GM12878 (cell line): ENCODE measurements at regions not wholly inside any gene's neighbourhood (a gene's known extent, or its start where the extent isn't known, plus 50 kb on each side); places are given as distances from the start of the nearest gene placed in this dataset.

Experiments
- ATAC-seq: fragments of 200-7000 bp; cut with Tn5 transposase; 3 replicates; pipeline ENCODE4 v1.9.1; 2020; ENCODE audit warnings: mild to moderate bottlenecking, moderate library complexity
- BruUV-seq: library from RNA; stranded (reverse); fragments of 400-500 nt; replicated peaks from 2 replicates; lab custom pipeline; 2021; lab: Mats Ljungman, UMichigan
- CTCF ChIA-PET: fragments of 300-600 bp; sonication (Branson Sonifier 250); formaldehyde crosslinking; extraction: SDS; loops from one replicate; lab custom pipeline; 2021; ENCODE audit warnings: inconsistent platforms; lab: Yijun Ruan, JAX
- POLR2A ChIA-PET: fragments of 350-600 bp; formaldehyde crosslinking; extraction: SDS; loops from one replicate; lab custom pipeline; 2021; ENCODE audit warnings: inconsistent platforms; lab: Charles Lee
- RAD21 ChIA-PET: fragments of 300-600 bp; sonication (Branson Sonifier 250); formaldehyde crosslinking; loops from one replicate; lab custom pipeline; 2023; ENCODE audit warnings: antibody characterized with exemption; ENCODE audit not compliant: unreplicated experiment; lab: Charles Lee
- SMC1A ChIA-PET: fragments of 300-600 bp; sonication (Branson Sonifier 250); formaldehyde crosslinking; loops from one replicate; lab custom pipeline; 2023; ENCODE audit not compliant: unreplicated experiment, uncharacterized antibody; lab: Charles Lee
- DNase-seq: peaks from one replicate; pipeline ENCODE4 v3.0.0-alpha.2; 2011; ENCODE audit warnings: low read depth, low spot score
- FAIRE-seq: peaks from 3 replicates; lab custom pipeline; 2011; peaks lifted over from hg19 to GRCh38; lab: Jason Lieb, UNC
- H2AFZ ChIP-seq: 2 replicates; pipeline ENCODE4 v1.6.0; 2011; ENCODE audit warnings: low read depth, low read length, control low read depth; ENCODE audit not compliant: control insufficient read depth
- H3K27ac ChIP-seq: 2 replicates; pipeline ENCODE4 v1.5.1; 2011; ENCODE audit warnings: control low read depth; ENCODE audit not compliant: control insufficient read depth, insufficient read depth
- H3K27me3 ChIP-seq, 2 experiments: replicated peaks in 1 of 2; 2 replicates each; pipeline versions ENCODE4 v1.6.0 to v1.6.1; 2011; ENCODE audit warnings: low read length in 1 of 2; ENCODE audit not compliant: control insufficient read depth in 2 of 2, insufficient read depth in 2 of 2
- H3K36me3 ChIP-seq, 2 experiments: 2 replicates each; pipeline ENCODE4 v1.5.1; 2011; ENCODE audit warnings: low read length in 1 of 2; ENCODE audit not compliant: control insufficient read depth in 2 of 2, insufficient read depth in 2 of 2
- H3K4me1 ChIP-seq: 2 replicates; pipeline ENCODE4 v1.6.1; 2011; ENCODE audit warnings: mild to moderate bottlenecking, low read length, moderate library complexity, mixed read lengths; ENCODE audit not compliant: control insufficient read depth, insufficient read depth
- H3K4me2 ChIP-seq: 2 replicates; pipeline ENCODE4 v1.6.0; 2011; ENCODE audit warnings: control low read depth; ENCODE audit not compliant: control insufficient read depth, insufficient read depth
- H3K4me3 ChIP-seq: fragments of 200-600 bp; sonication (generic); 2 replicates; pipeline ENCODE4 v1.5.1; 2016
- H3K79me2 ChIP-seq: 2 replicates; pipeline ENCODE4 v1.6.0; 2011; ENCODE audit warnings: low read length; ENCODE audit not compliant: control insufficient read depth, insufficient read depth
- H3K9ac ChIP-seq: 2 replicates; pipeline ENCODE4 v1.8.0; 2011; ENCODE audit warnings: low read length, control low read depth, mixed read lengths; ENCODE audit not compliant: control insufficient read depth, insufficient read depth
- H3K9me3 ChIP-seq: replicated peaks from 3 replicates; pipeline ENCODE4 v1.5.1; 2011; ENCODE audit warnings: mild to moderate bottlenecking, low read length; ENCODE audit not compliant: control insufficient read depth, insufficient read depth
- H4K20me1 ChIP-seq: 2 replicates; pipeline ENCODE4 v1.6.0; 2011; ENCODE audit not compliant: control insufficient read depth, insufficient read depth
- CEBPB ChIP-seq, 2 experiments: fragments of 150-350 bp in 1 of 2; IDR thresholded peaks; 2 replicates each; pipeline ENCODE4 v1.6.1; 2012 to 2014; ENCODE audit warnings: low read depth in 2 of 2, low read length in 2 of 2, borderline replicate concordance in 1 of 2, inconsistent platforms in 1 of 2
- IKZF1 ChIP-seq: fragments of 450-650 bp; conservative IDR thresholded peaks from 2 replicates; pipeline ENCODE4 v1.6.1; 2017; ENCODE audit warnings: antibody characterized with exemption, mild to moderate bottlenecking
- IKZF2 ChIP-seq, 2 experiments: fragments of 450-650 bp; IDR thresholded peaks; 2 replicates each; pipeline ENCODE4 v1.6.1; 2017; ENCODE audit warnings: mild to moderate bottlenecking in 2 of 2, moderate library complexity in 2 of 2
- RAD51 ChIP-seq: fragments of 450-650 bp; IDR thresholded peaks from 2 replicates; pipeline ENCODE4 v1.6.1; 2016; ENCODE audit warnings: moderate library complexity, mild to moderate bottlenecking, inconsistent platforms
- SRF ChIP-seq, 2 experiments: IDR thresholded peaks; 2 replicates each; pipeline ENCODE4 v1.6.1; 2011; ENCODE audit warnings: low read depth in 2 of 2, low read length in 2 of 2, mild to moderate bottlenecking in 1 of 2, moderate library complexity in 1 of 2
- STAT1 ChIP-seq: fragments of 450-650 bp; conservative IDR thresholded peaks from 2 replicates; pipeline ENCODE4 v1.6.1; 2014; ENCODE audit warnings: antibody characterized with exemption, mild to moderate bottlenecking
- SUZ12 ChIP-seq: fragments of 200-600 bp; sonication (generic); IDR thresholded peaks from one replicate; pipeline ENCODE4 v1.6.1; 2018; ENCODE audit warnings: antibody characterized with exemption, mild to moderate bottlenecking; ENCODE audit not compliant: unreplicated experiment
- TAF1 ChIP-seq: IDR thresholded peaks from 2 replicates; pipeline ENCODE4 v1.6.1; 2011; ENCODE audit warnings: mild to moderate bottlenecking, low read depth, low read length, borderline replicate concordance
- WGBS: methylation state at CpG from one replicate; pipeline ENCODE4 v1.1.6; 2016; ENCODE audit warnings: low lambda C conversion rate; ENCODE audit not compliant: insufficient replicate concordance, insufficient coverage; ENCODE audit errors: missing lambda C conversion rate; 5-methylcytosine and 5-hydroxymethylcytosine counted together
- in situ Hi-C: fragments of 300-500 bp; cut with MboI; formaldehyde crosslinking; loops from 9 replicates; pipeline ENCODE4 v1.14.3; 2018; ENCODE audit warnings: mixed read lengths
- intact Hi-C: fragments of 100-400 bp; cut with micrococcal nuclease; formaldehyde crosslinking; loops from one replicate; pipeline ENCODE4 v1.14.2; 2022; ENCODE audit not compliant: unreplicated experiment
- TF ChIP-seq, protein P1 (sequence below): fragments of 450-650 bp; formaldehyde crosslinking; IDR thresholded peaks from 2 replicates; pipeline ENCODE4 v1.5.0; 2022; ENCODE audit warnings: mild to moderate bottlenecking, missing genetic modification characterization
- TF ChIP-seq, protein P2 (sequence below): fragments of 450-650 bp; IDR thresholded peaks from 2 replicates; pipeline ENCODE4 v1.6.1; 2016; ENCODE audit warnings: mild to moderate bottlenecking

DNA sequence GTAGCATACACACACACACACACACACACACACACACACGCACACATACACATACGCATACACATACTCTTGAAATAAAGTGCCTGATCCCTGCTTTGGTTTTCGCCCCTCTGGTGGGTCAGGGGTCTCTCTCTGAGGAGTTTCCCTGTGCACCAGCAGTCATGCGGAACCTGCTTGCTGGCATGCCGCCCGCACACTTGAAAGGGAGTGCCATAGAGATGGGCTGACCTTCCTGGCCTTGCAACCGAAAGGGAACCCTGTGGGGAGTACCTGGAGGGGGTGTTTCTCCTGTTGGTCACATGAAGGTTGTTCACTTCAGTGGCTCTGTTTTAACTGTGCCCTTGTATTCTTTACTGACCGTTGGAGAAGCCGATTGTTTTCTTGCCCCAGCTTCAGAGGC lies 752.3 kb downstream of the NR2F2 start (continued):
- TF ChIP-seq, protein P1, sequence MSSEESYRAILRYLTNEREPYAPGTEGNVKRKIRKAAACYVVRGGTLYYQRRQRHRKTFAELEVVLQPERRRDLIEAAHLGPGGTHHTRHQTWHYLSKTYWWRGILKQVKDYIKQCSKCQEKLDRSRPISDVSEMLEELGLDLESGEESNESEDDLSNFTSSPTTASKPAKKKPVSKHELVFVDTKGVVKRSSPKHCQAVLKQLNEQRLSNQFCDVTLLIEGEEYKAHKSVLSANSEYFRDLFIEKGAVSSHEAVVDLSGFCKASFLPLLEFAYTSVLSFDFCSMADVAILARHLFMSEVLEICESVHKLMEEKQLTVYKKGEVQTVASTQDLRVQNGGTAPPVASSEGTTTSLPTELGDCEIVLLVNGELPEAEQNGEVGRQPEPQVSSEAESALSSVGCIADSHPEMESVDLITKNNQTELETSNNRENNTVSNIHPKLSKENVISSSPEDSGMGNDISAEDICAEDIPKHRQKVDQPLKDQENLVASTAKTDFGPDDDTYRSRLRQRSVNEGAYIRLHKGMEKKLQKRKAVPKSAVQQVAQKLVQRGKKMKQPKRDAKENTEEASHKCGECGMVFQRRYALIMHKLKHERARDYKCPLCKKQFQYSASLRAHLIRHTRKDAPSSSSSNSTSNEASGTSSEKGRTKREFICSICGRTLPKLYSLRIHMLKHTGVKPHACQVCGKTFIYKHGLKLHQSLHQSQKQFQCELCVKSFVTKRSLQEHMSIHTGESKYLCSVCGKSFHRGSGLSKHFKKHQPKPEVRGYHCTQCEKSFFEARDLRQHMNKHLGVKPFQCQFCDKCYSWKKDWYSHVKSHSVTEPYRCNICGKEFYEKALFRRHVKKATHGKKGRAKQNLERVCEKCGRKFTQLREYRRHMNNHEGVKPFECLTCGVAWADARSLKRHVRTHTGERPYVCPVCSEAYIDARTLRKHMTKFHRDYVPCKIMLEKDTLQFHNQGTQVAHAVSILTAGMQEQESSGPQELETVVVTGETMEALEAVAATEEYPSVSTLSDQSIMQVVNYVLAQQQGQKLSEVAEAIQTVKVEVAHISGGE, result no peak
- TF ChIP-seq RAD51 (peak; percentile 30; the same call in 1 of the 2 replicates), IKZF2 (IDR thresholded peaks at IDR 0.05) (peak in 1 of 2 experiments; percentile 17; a peak in 2 of 4 replicates), IKZF1 (peak; percentile 57), SRF (IDR thresholded peaks at IDR 0.05; ENCODE audit: low read depth in 2 of 2, low read length in 2 of 2) (no peak)
- TF ChIP-seq, protein P2, sequence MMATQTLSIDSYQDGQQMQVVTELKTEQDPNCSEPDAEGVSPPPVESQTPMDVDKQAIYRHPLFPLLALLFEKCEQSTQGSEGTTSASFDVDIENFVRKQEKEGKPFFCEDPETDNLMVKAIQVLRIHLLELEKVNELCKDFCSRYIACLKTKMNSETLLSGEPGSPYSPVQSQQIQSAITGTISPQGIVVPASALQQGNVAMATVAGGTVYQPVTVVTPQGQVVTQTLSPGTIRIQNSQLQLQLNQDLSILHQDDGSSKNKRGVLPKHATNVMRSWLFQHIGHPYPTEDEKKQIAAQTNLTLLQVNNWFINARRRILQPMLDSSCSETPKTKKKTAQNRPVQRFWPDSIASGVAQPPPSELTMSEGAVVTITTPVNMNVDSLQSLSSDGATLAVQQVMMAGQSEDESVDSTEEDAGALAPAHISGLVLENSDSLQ, result no peak

DNA sequence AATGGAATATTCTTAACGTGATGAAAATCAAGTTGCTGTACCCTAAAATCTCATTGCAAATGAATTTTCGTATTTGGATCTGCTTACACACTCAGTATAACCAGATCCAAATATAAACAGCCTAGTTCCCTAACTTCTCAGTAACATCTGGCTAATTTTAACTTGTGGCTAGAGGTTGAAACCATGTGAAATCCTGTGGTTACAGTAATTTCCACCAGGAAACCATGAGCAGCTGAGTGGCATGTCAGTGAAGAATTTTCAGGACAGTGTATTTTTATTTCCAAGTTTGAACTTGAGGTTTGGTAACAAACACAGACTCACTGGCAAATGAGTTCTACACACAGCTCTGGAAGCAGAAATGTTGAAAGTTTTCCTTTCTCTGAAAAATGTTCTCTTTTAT lies 754.1 kb downstream of the NR2F2 start:
- FAIRE-seq (no peak), ATAC-seq (no peak), DNase-seq (no peak)
- ChIA-PET CTCF (no interaction called here), RAD21 (interaction anchor here (0.7 to 1.8 kb wide), 4 partner anchors 11 to 1030 kb away, joined by 3 to 14 read pairs (median 4); no protein-coding TSS in a partner anchor), POLR2A (interaction anchor here (0.8 kb wide), 2 partner anchors 10 to 103 kb away, joined by 3 read pairs; no protein-coding TSS in a partner anchor), SMC1A (interaction anchor here (0.7 to 3.5 kb wide), 10 partner anchors 8 to 192 kb away, joined by 3 to 24 read pairs (median 4); no protein-coding TSS in a partner anchor)
- Histone ChIP-seq H4K20me1 (no peaks in the 10 kb centered on the region), H3K4me2 (no peak overlapping the region), H3K27ac (no peak overlapping the region), H3K4me1 (no peaks in the 10 kb centered on the region), H3K27me3 (no peaks in the 10 kb centered on the region), H3K36me3 (no peaks in the 10 kb centered on the region), H3K9me3 (no peaks in the 10 kb centered on the region), H2AFZ (no peak overlapping the region), H3K79me2 (no peaks in the 10 kb centered on the region), H3K4me3 (no peak overlapping the region), H3K9ac (no peak overlapping the region)
- 7% methylated on average over 2 of the region's 2 CpGs for WGBS
- intact Hi-C loops, result no loop called here
- no TSS peak for BruUV-seq
- in situ Hi-C loops, result no loop called here
- TF ChIP-seq IKZF1 (peak; percentile 36; the same call in 1 of the 2 replicates), CEBPB (IDR thresholded peaks at IDR 0.05; ENCODE audit: borderline replicate concordance in 1 of 2, low read depth in 2 of 2, low read length in 2 of 2) (no peak), TAF1 (no peak), SUZ12 (no peak), STAT1 (no peak)
